Activated naive CD8-positive, alpha-beta T cell treated with anti-CD3 and anti-CD28 coated beads for 36 hours (primary cell): ENCODE measurements at regions not wholly inside any gene's neighbourhood (a gene's known extent, or its start where the extent isn't known, plus 50 kb on each side); places are given as distances from the start of the nearest gene placed in this dataset.

ENCODE experiments used
- DNase-seq: peaks from one replicate; pipeline ENCODE4 v3.0.0; 2021
- H3K27ac Mint-ChIP-seq: one replicate; pipeline ENCODE4 v1.8.0; 2022; ENCODE audit warnings: mild to moderate bottlenecking, moderate library complexity, mixed read lengths
- H3K27me3 Mint-ChIP-seq: one replicate; pipeline ENCODE4 v1.8.0; 2022; ENCODE audit warnings: mild to moderate bottlenecking, mixed read lengths
- H3K36me3 Mint-ChIP-seq: one replicate; pipeline ENCODE4 v1.8.0; 2021; ENCODE audit warnings: mild to moderate bottlenecking, mixed read lengths
- H3K4me1 Mint-ChIP-seq: one replicate; pipeline ENCODE4 v1.8.0; 2021; ENCODE audit warnings: mixed read lengths
- H3K4me3 Mint-ChIP-seq: one replicate; pipeline ENCODE4 v1.8.0; 2022; ENCODE audit warnings: mild to moderate bottlenecking, moderate library complexity, mixed read lengths
- H3K9me3 Mint-ChIP-seq: one replicate; pipeline ENCODE4 v1.8.0; 2022; ENCODE audit warnings: mixed read lengths

DNA sequence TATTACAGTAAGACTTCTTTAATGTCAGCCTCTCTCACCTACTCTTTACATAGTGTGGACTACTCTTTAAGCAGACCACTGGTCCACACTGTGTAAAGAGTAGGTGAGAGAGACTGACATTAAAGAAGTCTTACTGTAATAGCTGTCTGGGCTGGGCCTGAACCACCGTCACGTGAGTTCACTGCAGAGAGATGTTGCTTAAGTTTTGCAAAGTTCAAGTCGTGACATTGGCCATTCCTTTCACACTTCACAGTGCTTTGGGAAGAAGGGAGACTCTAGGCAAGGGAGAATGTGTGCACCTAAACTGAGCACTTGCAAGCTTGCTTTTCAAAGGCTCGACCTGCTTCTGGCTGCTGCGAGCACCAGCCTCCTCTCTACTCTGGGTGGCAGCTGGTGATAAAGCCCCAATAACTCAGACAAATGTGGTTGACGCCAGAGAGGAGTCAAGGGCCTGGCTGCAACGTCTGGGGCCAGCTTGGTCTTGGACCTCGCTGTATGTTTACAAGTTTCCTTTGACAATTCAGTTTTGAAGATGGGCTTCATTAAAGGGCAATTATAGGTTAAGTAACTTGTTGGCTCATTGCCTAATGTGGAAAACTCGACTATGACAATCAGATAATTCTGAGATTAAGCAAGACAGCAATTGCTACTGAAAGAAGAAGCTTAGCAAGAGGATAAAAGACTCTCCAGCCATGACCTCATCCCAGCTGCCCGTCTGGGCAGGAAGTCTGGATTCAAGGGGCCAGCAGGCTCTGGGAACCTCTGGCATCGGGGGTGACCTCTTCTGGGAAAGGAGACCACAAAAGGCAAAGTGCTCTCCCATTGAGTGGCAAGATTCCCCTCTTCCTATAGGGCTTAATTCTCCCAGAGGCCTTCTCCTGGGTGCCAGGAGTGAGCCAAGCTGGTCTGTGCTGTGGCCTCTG, 242.1 kb upstream of the TLE3 start:
- H3K4me1 Mint-ChIP-seq: no peaks in the 10 kb centered on the region

DNA sequence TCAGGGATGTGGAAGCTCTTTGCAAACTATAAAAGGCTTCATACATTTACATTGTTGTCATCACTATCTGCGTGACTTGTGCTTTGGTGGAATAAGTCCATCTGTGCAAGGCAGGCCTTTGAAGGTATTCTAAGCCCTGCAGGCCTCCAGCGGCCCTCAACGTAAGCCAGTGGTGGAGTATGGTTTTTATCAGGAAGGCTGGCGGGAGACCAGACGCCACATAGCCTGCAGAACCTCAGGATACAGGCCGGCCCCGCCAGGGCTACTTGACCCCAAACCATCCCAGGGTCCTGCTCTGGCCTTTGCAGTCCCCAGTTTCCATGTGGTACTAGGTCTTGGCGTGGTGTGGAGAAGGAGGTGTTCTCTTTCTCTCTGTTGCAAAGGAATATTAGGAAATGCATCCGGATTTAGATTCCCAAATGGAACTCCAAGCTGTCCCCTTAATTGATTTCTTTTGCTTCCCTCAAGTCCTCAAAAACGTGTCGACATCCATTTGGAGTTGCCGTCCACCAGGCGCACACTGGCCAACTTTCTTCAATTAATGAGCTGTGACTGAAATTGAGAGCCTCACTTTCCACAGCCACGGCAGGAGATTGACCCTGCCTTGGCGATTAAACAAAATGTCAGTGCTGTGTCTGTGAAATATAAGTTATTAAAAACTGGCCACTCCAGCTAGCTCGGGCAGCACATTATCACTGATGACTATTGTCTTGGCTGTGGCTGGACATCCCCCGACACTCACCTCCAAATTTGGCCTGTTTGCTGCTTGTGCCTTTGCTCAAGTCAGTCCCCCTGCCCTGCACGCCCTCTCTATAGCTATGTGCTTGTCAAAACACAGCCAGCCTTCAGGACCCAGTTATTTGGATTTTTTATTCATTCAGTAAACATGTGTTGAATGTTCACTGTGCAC, 239.8 kb upstream of the TLE3 start:
- Mint-ChIP-seq H3K36me3 (peaks cover 3% of the 10 kb centered on the region), H3K4me3 (no peak overlapping the region), H3K27me3 (peaks cover 3% of the 10 kb centered on the region), H3K27ac (no peak overlapping the region), H3K9me3 (peaks cover 16% of the 10 kb centered on the region), H3K4me1 (no peaks in the 10 kb centered on the region)
- no peak for DNase-seq

More for the DNA sequence above, 242.1 kb upstream of the TLE3 start:
- no peak for DNase-seq
- no peak overlapping the region for H3K27ac Mint-ChIP-seq
- peaks cover 5% of the 10 kb centered on the region for H3K9me3 Mint-ChIP-seq
- H3K4me3 Mint-ChIP-seq: no peak overlapping the region
- H3K36me3 Mint-ChIP-seq: no peaks in the 10 kb centered on the region
- no peaks in the 10 kb centered on the region for H3K27me3 Mint-ChIP-seq

DNA sequence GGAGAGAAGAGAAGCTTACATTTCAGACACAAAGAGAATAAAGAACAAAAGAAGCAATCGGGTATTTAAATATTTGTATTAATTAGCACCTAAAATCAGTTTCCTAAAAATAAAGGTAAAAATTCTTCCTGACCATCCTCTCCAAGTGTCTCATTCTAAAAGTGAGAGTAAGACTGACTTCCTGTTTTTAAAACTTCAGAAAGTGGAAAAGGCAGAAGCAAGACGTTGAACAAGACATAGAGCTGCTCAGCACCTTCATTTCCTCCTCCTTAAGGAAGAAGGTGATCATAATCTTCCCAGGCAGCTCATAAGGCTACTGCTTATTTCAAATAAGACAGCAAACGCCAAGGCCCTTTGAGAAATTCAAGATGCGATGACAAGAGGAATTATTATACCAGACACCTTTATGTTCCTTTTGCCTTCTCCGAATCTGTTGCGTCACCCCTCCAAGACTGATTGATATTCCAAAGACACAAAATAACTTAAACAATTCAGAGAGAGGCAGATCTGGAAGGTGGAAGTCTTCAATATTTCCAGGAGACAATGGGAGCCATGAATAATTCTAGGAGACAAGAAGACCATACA, 238.8 kb upstream of the TLE3 start:
- Mint-ChIP-seq H3K9me3 (peaks cover 19% of the 10 kb centered on the region), H3K36me3 (peaks cover 3% of the 10 kb centered on the region), H3K27ac (no peak overlapping the region)

DNA sequence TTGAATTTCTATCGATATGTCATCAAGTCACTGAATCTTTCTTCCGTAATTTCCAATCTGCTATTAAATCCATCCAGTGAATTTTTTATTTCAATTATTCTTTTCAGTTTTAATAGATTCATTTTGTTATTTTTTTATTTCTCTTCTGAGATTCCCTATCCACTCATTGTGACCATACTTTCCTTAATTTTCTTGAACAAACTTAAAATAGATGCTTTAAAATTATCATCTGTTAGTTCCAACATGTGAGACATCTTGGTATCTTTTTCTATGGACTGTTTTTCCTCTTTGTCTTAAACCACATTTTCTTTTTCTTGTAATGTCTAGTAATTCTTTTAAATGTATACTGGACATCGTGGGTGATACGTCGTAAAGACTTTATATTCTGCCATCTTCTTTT, 236.6 kb upstream of the TLE3 start:
- DNase-seq: no peak
- Mint-ChIP-seq H3K27me3 (peaks cover 3% of the 10 kb centered on the region), H3K36me3 (peaks cover 3% of the 10 kb centered on the region), H3K27ac (no peak overlapping the region), H3K9me3 (peaks cover 19% of the 10 kb centered on the region), H3K4me1 (no peaks in the 10 kb centered on the region), H3K4me3 (no peak overlapping the region)

More for the DNA sequence above, 238.8 kb upstream of the TLE3 start:
- Mint-ChIP-seq H3K4me3 (no peak overlapping the region), H3K27me3 (peaks cover 3% of the 10 kb centered on the region), H3K4me1 (no peaks in the 10 kb centered on the region)
- no peak for DNase-seq

- DNase-seq: no peak
- Mint-ChIP-seq H3K4me1 (peaks cover 2% of the 10 kb centered on the region), H3K4me3 (no peak overlapping the region), H3K36me3 (no peaks in the 10 kb centered on the region), H3K27ac (no peak overlapping the region), H3K27me3 (peaks cover 7% of the 10 kb centered on the region), H3K9me3 (peaks cover 11% of the 10 kb centered on the region)
Measured at GRCh38 chr15:70329179-70329578, 231.5 kb upstream of the TLE3 start.

- no peak for DNase-seq
- Mint-ChIP-seq H3K4me1 (peaks cover 2% of the 10 kb centered on the region), H3K4me3 (no peak overlapping the region), H3K27me3 (peaks cover 6% of the 10 kb centered on the region), H3K9me3 (peaks cover 6% of the 10 kb centered on the region), H3K27ac (no peak overlapping the region), H3K36me3 (no peaks in the 10 kb centered on the region)
Measured at GRCh38 chr15:70328679-70329115, 231.0 kb upstream of the TLE3 start.

GRCh38 chr15:70327856-70328678, 230.3 kb upstream of the TLE3 start:
- peaks cover 3% of the 10 kb centered on the region for H3K9me3 Mint-ChIP-seq
- no peak overlapping the region for H3K4me3 Mint-ChIP-seq
- peaks cover 4% of the 10 kb centered on the region for H3K27me3 Mint-ChIP-seq

GRCh38 chr15:70327328-70327855, 229.7 kb upstream of the TLE3 start:
- DNase-seq: no peak
- peaks cover 2% of the 10 kb centered on the region for H3K4me1 Mint-ChIP-seq
- peaks cover 3% of the 10 kb centered on the region for H3K9me3 Mint-ChIP-seq
- no peak overlapping the region for H3K27ac Mint-ChIP-seq
- H3K4me3 Mint-ChIP-seq: no peak overlapping the region
- peaks cover 4% of the 10 kb centered on the region for H3K27me3 Mint-ChIP-seq
- no peaks in the 10 kb centered on the region for H3K36me3 Mint-ChIP-seq

More at GRCh38 chr15:70327856-70328678, 230.3 kb upstream of the TLE3 start:
- DNase-seq: no peak
- no peaks in the 10 kb centered on the region for H3K36me3 Mint-ChIP-seq
- no peak overlapping the region for H3K27ac Mint-ChIP-seq
- H3K4me1 Mint-ChIP-seq: peaks cover 2% of the 10 kb centered on the region

DNA sequence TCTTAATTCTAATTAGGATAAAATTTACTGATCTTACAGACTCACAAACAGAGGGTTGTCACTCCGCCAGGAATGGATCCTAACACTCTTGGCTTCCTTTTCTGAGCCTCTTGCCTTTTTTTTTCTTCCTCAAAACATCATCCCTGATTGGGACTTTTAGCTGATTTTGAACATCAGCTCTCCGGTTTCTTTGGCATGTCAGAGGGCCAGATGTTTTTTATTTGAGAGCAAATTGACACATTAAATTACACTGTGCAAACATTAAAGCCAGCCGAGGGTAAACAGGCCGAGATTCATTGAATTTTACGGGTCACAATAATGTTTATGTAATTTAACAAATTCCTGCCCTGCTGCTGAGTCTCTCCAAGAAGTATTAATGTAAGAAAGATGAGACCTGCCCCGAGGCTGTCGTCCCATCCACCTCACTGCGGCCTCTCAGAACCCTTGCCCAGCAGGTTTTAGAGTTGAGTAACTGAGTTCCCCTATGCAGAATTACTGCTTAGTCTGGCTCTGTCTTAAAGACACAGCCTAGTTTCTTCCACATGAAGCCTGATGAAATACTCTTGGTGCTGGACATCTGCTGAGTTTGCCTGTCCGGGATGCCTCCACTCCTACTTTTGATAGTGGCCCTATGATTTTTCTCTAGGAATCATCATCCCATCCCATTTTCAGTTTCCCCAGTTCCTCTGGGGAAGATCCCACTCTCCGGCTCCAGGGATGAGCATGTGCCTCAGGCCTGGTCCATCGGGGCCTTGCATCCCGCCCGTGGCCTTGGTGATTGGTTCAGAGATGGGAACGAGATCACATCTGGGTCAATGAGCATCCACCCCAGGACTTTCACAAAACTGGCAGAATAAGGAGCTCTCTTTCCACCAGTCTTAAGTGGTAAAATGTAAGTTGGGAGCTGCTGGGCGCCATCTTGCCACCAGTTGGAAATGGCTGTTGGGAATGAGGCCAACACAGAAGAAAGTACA, 226.6 kb upstream of the TLE3 start:
- no peak for DNase-seq
- Mint-ChIP-seq H3K36me3 (no peaks in the 10 kb centered on the region), H3K4me1 (peaks cover 2% of the 10 kb centered on the region), H3K27me3 (peaks cover 4% of the 10 kb centered on the region), H3K27ac (no peak overlapping the region), H3K4me3 (no peak overlapping the region), H3K9me3 (no peaks in the 10 kb centered on the region)

DNA sequence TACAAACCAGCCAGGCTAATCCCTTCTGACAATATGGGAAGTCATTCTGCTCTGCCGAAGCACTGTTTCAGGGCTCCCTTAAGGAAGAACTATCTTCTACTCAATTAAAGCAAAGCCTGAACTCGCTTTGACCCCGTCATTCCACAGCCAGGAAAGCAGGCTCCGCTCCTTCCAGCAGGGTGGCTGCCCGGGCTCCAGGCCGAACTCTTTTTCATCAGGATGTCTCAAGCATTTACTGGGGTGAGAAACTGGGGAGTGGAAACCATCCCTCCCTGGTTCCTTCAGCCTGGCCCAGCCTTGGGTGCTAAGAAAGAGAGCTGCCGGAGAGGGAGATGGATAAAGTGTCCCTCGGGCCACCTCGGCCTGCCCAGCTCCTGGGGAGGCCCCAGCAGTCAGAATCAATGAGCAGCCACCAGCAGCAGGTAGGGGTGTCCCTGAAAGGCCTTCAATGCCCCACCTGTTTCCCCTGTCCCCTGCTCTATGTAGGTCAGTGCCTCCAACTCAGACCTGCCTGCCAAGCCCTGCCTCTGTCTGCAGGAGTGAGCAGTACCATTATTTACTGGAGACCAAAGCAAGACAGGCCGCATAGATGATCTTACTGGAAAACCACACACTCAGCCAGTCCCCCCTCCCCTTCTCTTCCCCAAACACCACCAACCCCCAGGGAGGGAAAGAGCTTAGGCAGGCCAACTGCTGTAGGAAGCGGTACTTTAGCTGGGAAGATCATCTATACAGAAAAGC, 225.6 kb upstream of the TLE3 start:
- H3K27me3 Mint-ChIP-seq: no peaks in the 10 kb centered on the region
- DNase-seq: no peak
- peaks cover 2% of the 10 kb centered on the region for H3K4me1 Mint-ChIP-seq
- no peaks in the 10 kb centered on the region for H3K9me3 Mint-ChIP-seq
- no peaks in the 10 kb centered on the region for H3K36me3 Mint-ChIP-seq
- no peak overlapping the region for H3K27ac Mint-ChIP-seq
- H3K4me3 Mint-ChIP-seq: no peak overlapping the region

- H3K4me3 Mint-ChIP-seq: no peak overlapping the region
- H3K27ac Mint-ChIP-seq: no peak overlapping the region
- H3K27me3 Mint-ChIP-seq: no peaks in the 10 kb centered on the region
- H3K4me1 Mint-ChIP-seq: no peaks in the 10 kb centered on the region
- H3K9me3 Mint-ChIP-seq: no peaks in the 10 kb centered on the region
- no peak for DNase-seq
- no peaks in the 10 kb centered on the region for H3K36me3 Mint-ChIP-seq
Measured at GRCh38 chr15:70322051-70322668, 224.4 kb upstream of the TLE3 start.

DNA sequence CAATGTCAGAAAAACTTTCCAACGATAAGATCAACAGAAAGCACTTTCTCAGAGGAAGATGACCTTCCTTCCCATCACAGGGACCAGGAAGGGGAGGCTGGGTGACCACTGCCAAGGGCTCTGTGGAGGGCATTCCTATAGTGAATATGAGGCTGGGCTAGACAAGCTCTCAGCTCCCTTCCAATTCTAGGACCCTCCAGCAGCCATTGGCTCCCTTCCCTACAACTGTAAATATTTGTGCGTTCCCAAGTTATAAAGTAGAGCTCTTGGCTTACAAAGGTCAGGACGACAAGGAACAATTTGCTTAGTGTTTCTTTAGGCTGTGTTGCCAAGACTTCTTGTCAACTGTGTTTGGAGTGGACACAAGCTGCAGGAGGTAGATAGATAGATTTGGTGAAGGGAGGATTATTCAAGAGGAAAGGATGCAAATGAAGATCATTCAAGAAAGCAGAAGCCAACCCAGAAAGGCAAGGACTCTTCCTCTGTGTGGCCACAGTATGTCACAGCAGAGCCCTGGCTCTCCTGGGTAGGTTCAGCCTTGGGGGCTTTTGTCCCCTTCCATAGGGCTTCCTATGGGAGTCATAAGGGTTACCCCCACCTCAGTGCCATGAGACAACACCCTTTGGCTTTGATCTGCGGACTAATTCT, 223.6 kb upstream of the TLE3 start:
- H3K4me3 Mint-ChIP-seq: no peak overlapping the region
- H3K36me3 Mint-ChIP-seq: no peaks in the 10 kb centered on the region
- H3K27ac Mint-ChIP-seq: no peak overlapping the region
- H3K4me1 Mint-ChIP-seq: no peaks in the 10 kb centered on the region
- no peaks in the 10 kb centered on the region for H3K9me3 Mint-ChIP-seq
- no peak for DNase-seq
- no peaks in the 10 kb centered on the region for H3K27me3 Mint-ChIP-seq
